Astrocyte (in vitro differentiated cells and primary cell): ENCODE measurements at regions not wholly inside any gene's neighbourhood (a gene's known extent, or its start where the extent isn't known, plus 50 kb on each side); places are given as distances from the start of the nearest gene placed in this dataset.
A peak's percentile ranks its signal among the peaks of the same experiment; 100 is the strongest.

Experiments
- DNase-seq: peaks from one replicate; pipeline ENCODE4 v3.0.0-alpha.2; 2010; ENCODE audit warnings: low read depth
- FAIRE-seq: peaks from 2 replicates; lab custom pipeline; 2011; peaks lifted over from hg19 to GRCh38; lab: Jason Lieb, UNC
- H2AFZ ChIP-seq: 2 replicates; pipeline ENCODE4 v1.6.0; 2012; ENCODE audit warnings: low read depth, low read length, inconsistent platforms
- H3K27ac ChIP-seq: 2 replicates; pipeline ENCODE4 v1.5.1; 2011; ENCODE audit warnings: low read depth, low read length, inconsistent platforms
- H3K27me3 ChIP-seq: 2 replicates; pipeline ENCODE4 v1.6.0; 2011; ENCODE audit warnings: low read length, inconsistent platforms; ENCODE audit not compliant: insufficient read depth
- H3K36me3 ChIP-seq: 2 replicates; pipeline ENCODE4 v1.5.1; 2011; ENCODE audit warnings: low read length, inconsistent platforms; ENCODE audit not compliant: insufficient read depth
- H3K4me1 ChIP-seq: 2 replicates; pipeline ENCODE4 v1.5.1; 2011; ENCODE audit warnings: low read length, inconsistent platforms; ENCODE audit not compliant: insufficient read depth
- H3K4me2 ChIP-seq: 2 replicates; pipeline ENCODE4 v1.6.0; 2012; ENCODE audit warnings: low read length, inconsistent platforms
- H3K4me3 ChIP-seq: 2 replicates; pipeline ENCODE4 v1.5.1; 2011; ENCODE audit warnings: low read depth, mild to moderate bottlenecking, low read length, inconsistent platforms; ENCODE audit not compliant: insufficient read depth
- H3K79me2 ChIP-seq: 2 replicates; pipeline ENCODE4 v1.6.0; 2012; ENCODE audit warnings: mild to moderate bottlenecking, low read length, inconsistent platforms; ENCODE audit not compliant: insufficient read depth
- H3K9ac ChIP-seq: 2 replicates; pipeline ENCODE4 v1.6.0; 2012; ENCODE audit warnings: mild to moderate bottlenecking, low read length, inconsistent platforms
- H3K9me3 ChIP-seq: 2 replicates; pipeline ENCODE4 v1.5.1; 2012; ENCODE audit warnings: low read depth, mild to moderate bottlenecking, low read length, inconsistent platforms; ENCODE audit not compliant: insufficient read depth
- H4K20me1 ChIP-seq: 2 replicates; pipeline ENCODE4 v1.6.0; 2012; ENCODE audit warnings: low read length, inconsistent platforms; ENCODE audit not compliant: insufficient read depth
- H3K27ac Mint-ChIP-seq: one replicate; pipeline ENCODE4 v1.8.0; 2021; ENCODE audit warnings: mild to moderate bottlenecking, mixed read lengths; ENCODE audit not compliant: unreplicated experiment
- H3K27me3 Mint-ChIP-seq: one replicate; pipeline ENCODE4 v1.8.0; 2021; ENCODE audit warnings: low read depth, mixed read lengths; ENCODE audit not compliant: unreplicated experiment
- H3K36me3 Mint-ChIP-seq: one replicate; pipeline ENCODE4 v1.8.0; 2021; ENCODE audit warnings: low read depth, mixed read lengths; ENCODE audit not compliant: unreplicated experiment
- H3K4me1 Mint-ChIP-seq: one replicate; pipeline ENCODE4 v1.8.0; 2021; ENCODE audit warnings: low read depth, mixed read lengths; ENCODE audit not compliant: unreplicated experiment
- H3K4me3 Mint-ChIP-seq: one replicate; pipeline ENCODE4 v1.8.0; 2021; ENCODE audit warnings: mild to moderate bottlenecking, moderate library complexity, mixed read lengths; ENCODE audit not compliant: unreplicated experiment
- H3K9me3 Mint-ChIP-seq: one replicate; pipeline ENCODE4 v1.8.0; 2021; ENCODE audit warnings: mild to moderate bottlenecking, mixed read lengths; ENCODE audit not compliant: unreplicated experiment
- EZH2 ChIP-seq: IDR thresholded peaks from 2 replicates; pipeline ENCODE4 v1.6.1; 2012; ENCODE audit warnings: mild to moderate bottlenecking, low read length, inconsistent platforms; ENCODE audit not compliant: insufficient read depth
- TF ChIP-seq, protein P1 (sequence below): IDR thresholded peaks from 2 replicates; pipeline ENCODE4 v1.5.1; 2011; ENCODE audit warnings: low read depth, mild to moderate bottlenecking, inconsistent platforms, low read length, moderate library complexity; ENCODE audit not compliant: insufficient read depth

DNA sequence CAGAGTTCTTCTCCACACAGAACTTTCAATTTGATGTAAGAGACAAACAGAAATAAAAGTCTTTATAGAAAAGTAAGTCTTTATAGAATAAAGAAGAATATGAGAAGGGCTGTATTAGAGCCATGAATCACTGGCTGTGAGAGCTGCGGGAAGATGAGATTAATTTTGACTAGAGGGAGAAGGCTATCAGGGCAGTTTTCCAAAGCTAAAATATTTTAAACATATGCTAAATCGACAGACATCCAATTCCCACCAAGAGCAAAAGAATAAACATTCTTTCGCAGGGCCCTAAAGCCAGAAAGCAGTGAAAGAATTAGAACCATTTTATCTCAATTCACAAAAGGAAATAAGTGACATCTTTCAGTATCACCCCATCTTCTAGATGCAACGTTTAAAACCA, 208.3 kb upstream of the MAP3K1 start:
- DNase-seq: no peak
- H3K9me3 Mint-ChIP-seq: peaks cover 18% of the 10 kb centered on the region
- FAIRE-seq: peak; percentile 9
- H4K20me1 ChIP-seq: no peaks in the 10 kb centered on the region
- no peaks in the 10 kb centered on the region for H3K9me3 ChIP-seq
- peak overlapping the region; percentile 16 for H3K27ac Mint-ChIP-seq
- H3K27me3 Mint-ChIP-seq: peaks cover 18% of the 10 kb centered on the region
- H3K36me3 ChIP-seq: no peaks in the 10 kb centered on the region
- no peak overlapping the region for H3K4me3 Mint-ChIP-seq
- no peak overlapping the region for H3K4me3 ChIP-seq
- no peak overlapping the region for H3K27ac ChIP-seq
- peak overlapping the region; percentile 64 for H2AFZ ChIP-seq
- peaks cover 4% of the 10 kb centered on the region for H3K27me3 ChIP-seq
- peaks cover 3% of the 10 kb centered on the region for H3K36me3 Mint-ChIP-seq
- peaks cover 12% of the 10 kb centered on the region for H3K4me1 ChIP-seq
- H3K4me2 ChIP-seq: peak overlapping the region; percentile 70
- TF ChIP-seq EZH2: no peak
- TF ChIP-seq, protein P1, sequence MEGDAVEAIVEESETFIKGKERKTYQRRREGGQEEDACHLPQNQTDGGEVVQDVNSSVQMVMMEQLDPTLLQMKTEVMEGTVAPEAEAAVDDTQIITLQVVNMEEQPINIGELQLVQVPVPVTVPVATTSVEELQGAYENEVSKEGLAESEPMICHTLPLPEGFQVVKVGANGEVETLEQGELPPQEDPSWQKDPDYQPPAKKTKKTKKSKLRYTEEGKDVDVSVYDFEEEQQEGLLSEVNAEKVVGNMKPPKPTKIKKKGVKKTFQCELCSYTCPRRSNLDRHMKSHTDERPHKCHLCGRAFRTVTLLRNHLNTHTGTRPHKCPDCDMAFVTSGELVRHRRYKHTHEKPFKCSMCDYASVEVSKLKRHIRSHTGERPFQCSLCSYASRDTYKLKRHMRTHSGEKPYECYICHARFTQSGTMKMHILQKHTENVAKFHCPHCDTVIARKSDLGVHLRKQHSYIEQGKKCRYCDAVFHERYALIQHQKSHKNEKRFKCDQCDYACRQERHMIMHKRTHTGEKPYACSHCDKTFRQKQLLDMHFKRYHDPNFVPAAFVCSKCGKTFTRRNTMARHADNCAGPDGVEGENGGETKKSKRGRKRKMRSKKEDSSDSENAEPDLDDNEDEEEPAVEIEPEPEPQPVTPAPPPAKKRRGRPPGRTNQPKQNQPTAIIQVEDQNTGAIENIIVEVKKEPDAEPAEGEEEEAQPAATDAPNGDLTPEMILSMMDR: no peak
- H3K9ac ChIP-seq: no peak overlapping the region
- H3K4me1 Mint-ChIP-seq: peaks cover 23% of the 10 kb centered on the region
- no peaks in the 10 kb centered on the region for H3K79me2 ChIP-seq

DNA sequence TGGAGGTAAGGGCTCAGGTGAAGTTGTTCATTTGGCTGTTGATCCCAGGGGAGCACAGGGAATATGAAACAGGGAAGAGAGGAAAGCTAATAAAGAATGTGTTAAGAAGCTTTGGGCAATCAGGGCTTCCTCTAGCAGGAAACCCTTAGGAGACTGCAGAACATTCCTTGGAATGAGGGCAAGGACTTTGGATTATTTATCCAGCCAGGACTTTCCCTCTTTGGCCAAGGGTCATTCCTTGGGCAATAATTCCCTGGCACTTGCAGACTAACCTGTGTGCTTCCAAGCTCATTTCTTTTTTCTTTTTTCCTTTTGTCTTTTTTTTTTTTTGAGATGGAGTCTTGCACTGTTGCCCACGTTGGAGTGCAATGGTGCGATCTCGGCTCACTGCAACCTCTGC, 209.2 kb upstream of the MAP3K1 start:
- Mint-ChIP-seq H3K36me3 (peaks cover 3% of the 10 kb centered on the region), H3K4me1 (peaks cover 23% of the 10 kb centered on the region), H3K27ac (no peak overlapping the region), H3K4me3 (no peak overlapping the region), H3K27me3 (peaks cover 24% of the 10 kb centered on the region), H3K9me3 (peaks cover 10% of the 10 kb centered on the region)
- H3K4me2 ChIP-seq: no peak overlapping the region
- no peak overlapping the region for H3K4me3 ChIP-seq
- H2AFZ ChIP-seq: no peak overlapping the region
- no peak for TF ChIP-seq EZH2
- TF ChIP-seq, protein P1: no peak
- DNase-seq (no peak), FAIRE-seq (no peak)
- no peaks in the 10 kb centered on the region for H4K20me1 ChIP-seq
- H3K36me3 ChIP-seq: no peaks in the 10 kb centered on the region
- no peak overlapping the region for H3K27ac ChIP-seq
- no peaks in the 10 kb centered on the region for H3K9me3 ChIP-seq
- no peaks in the 10 kb centered on the region for H3K79me2 ChIP-seq
- H3K9ac ChIP-seq: no peak overlapping the region
- H3K27me3 ChIP-seq: peaks cover 4% of the 10 kb centered on the region
- peaks cover 12% of the 10 kb centered on the region for H3K4me1 ChIP-seq

DNA sequence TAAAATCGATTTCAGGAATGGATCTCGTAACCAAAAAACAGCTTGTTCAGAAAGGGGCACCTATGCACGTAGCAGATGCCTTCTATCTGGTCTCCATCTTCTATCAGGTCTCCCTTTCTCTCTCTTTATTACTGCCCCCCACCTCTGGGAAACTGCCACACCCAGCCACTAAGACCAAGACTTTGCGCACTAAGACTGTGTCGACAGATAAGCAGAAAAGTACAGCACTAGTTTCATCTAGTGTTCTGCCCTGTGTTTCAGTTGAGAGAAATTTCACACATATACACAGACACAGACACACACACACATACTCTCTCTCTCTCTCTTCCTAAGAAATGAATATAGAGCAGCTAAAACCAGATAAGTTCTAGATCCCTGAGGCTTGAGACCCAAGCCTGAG, 210.1 kb upstream of the MAP3K1 start:
- H3K4me1 ChIP-seq: peaks cover 12% of the 10 kb centered on the region
- H3K36me3 ChIP-seq: no peaks in the 10 kb centered on the region
- no peak overlapping the region for H3K4me3 ChIP-seq
- no peaks in the 10 kb centered on the region for H4K20me1 ChIP-seq
- H3K27me3 ChIP-seq: peaks cover 4% of the 10 kb centered on the region
- H2AFZ ChIP-seq: no peak overlapping the region
- no peaks in the 10 kb centered on the region for H3K79me2 ChIP-seq
- H3K4me2 ChIP-seq: no peak overlapping the region
- Mint-ChIP-seq H3K4me3 (no peak overlapping the region), H3K27ac (no peak overlapping the region), H3K9me3 (peaks cover 4% of the 10 kb centered on the region), H3K27me3 (peaks cover 33% of the 10 kb centered on the region), H3K36me3 (peaks cover 3% of the 10 kb centered on the region), H3K4me1 (peaks cover 23% of the 10 kb centered on the region)
- H3K9ac ChIP-seq: no peak overlapping the region
- H3K27ac ChIP-seq: no peak overlapping the region
- no peak for TF ChIP-seq EZH2
- TF ChIP-seq, protein P1: no peak
- no peak for FAIRE-seq
- no peak for DNase-seq
- no peaks in the 10 kb centered on the region for H3K9me3 ChIP-seq
